Natural killer cell (primary cell): ENCODE measurements at regions not wholly inside any gene's neighbourhood (a gene's known extent, or its start where the extent isn't known, plus 50 kb on each side); places are given as distances from the start of the nearest gene placed in this dataset.

Source experiments
- ATAC-seq, 3 donors: fragments of 150-1000 bp in 2 of 3; fragments of 200-7000 bp in 1 of 3; cut with Tn5 transposase; 1 replicate in 1 of 3; 2 replicates in 2 of 3; pipeline ENCODE4 v1.10.0; 2021; ENCODE audit warnings: mild to moderate bottlenecking in 2 of 3, moderate library complexity in 2 of 3
- DNase-seq, 2 donors: peaks; one replicate each; pipeline versions ENCODE4 v3.0.0 to v3.0.0-alpha.2; 2013 to 2021; ENCODE audit warnings: mixed read lengths in 1 of 2
- H3K27ac ChIP-seq: one replicate; pipeline ENCODE4 v1.5.1; 2013; ENCODE audit warnings: mild to moderate bottlenecking, low read length
- H3K27me3 ChIP-seq: one replicate; pipeline ENCODE4 v1.6.1; 2013; ENCODE audit warnings: low read length; ENCODE audit not compliant: control insufficient read depth, insufficient read depth
- H3K36me3 ChIP-seq: one replicate; pipeline ENCODE4 v1.6.1; 2013; ENCODE audit warnings: low read length; ENCODE audit not compliant: control insufficient read depth, insufficient read depth
- H3K4me1 ChIP-seq: one replicate; pipeline ENCODE4 v1.6.1; 2013; ENCODE audit warnings: low read length; ENCODE audit not compliant: control insufficient read depth, insufficient read depth
- H3K4me3 ChIP-seq: one replicate; pipeline ENCODE4 v1.5.1; 2013; ENCODE audit warnings: low read length
- H3K9me3 ChIP-seq: one replicate; pipeline ENCODE4 v1.6.1; 2013; ENCODE audit warnings: low read length; ENCODE audit not compliant: control insufficient read depth, insufficient read depth
- H3K27ac Mint-ChIP-seq, 2 donors: one replicate each; pipeline ENCODE4 v1.8.0; 2022; ENCODE audit warnings: mild to moderate bottlenecking in 2 of 2, mixed read lengths in 2 of 2, moderate library complexity in 1 of 2
- H3K27me3 Mint-ChIP-seq, 2 donors: one replicate each; pipeline ENCODE4 v1.8.0; 2022; ENCODE audit warnings: low read depth in 2 of 2, mixed read lengths in 2 of 2
- H3K36me3 Mint-ChIP-seq: one replicate; pipeline ENCODE4 v1.8.0; 2022; ENCODE audit warnings: mixed read lengths
- H3K4me1 Mint-ChIP-seq, 2 donors: one replicate each; pipeline ENCODE4 v1.8.0; 2022; ENCODE audit warnings: mixed read lengths in 2 of 2
- H3K4me3 Mint-ChIP-seq: one replicate; pipeline ENCODE4 v1.8.0; 2022; ENCODE audit warnings: mild to moderate bottlenecking, moderate library complexity, mixed read lengths
- H3K9me3 Mint-ChIP-seq, 2 donors: one replicate each; pipeline ENCODE4 v1.8.0; 2022; ENCODE audit warnings: mixed read lengths in 2 of 2
- whole genome bisulfite sequencing: methylation state at CpG from one replicate; pipeline ENCODE4 v1.1.7; 2013; ENCODE audit warnings: missing lambda C conversion rate; ENCODE audit not compliant: insufficient coverage; 5-methylcytosine and 5-hydroxymethylcytosine counted together
- intact Hi-C: fragments of 100-400 bp; cut with micrococcal nuclease; formaldehyde crosslinking; loops from one replicate; pipeline ENCODE4 v1.14.2; 2022
- TF ChIP-seq, protein P1 (sequence below): fragments of 200-600 bp; IDR thresholded peaks from one replicate; pipeline ENCODE4 v1.8.0; 2022; ENCODE audit warnings: antibody characterized with exemption

DNA sequence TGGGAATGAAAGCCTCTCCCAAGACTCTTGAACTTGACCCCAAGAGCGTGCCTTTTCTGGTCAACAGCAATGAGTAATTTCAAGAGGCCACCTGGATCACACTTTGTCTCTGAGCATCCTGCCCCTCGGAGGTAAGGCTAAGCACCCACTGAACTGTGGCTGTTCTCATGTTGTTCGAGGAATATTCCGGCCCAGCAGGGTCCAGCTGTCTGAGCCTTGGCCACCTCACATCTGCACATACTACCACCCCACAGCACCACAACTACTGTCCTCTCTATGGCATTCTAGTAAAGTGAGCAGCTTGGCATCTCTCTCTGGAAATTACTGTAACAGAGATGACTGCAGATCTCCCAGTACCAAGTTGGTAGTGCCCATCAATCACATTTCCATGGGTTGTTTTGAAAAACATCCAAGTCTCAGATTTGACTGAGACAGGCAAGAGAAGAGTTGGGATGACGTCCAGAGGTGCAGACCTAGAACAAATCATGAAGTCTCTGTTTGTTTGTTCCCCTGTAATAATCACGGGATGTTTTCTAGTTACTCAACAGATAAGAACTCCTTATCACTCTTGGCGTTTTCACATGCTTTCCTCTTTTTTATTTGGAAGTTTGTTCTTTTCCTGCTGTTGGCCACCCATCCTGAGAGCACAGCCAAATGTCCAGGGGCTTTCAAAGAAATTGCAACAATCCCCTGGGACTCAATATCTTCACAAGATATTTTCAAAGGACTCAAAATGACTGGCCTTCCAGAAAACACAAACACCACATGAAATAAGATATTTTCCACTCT lies 336.0 kb upstream of the TNP1 start:
- no peaks in the 10 kb centered on the region for H3K4me1 ChIP-seq
- no peak overlapping the region for H3K4me3 ChIP-seq
- no peaks in the 10 kb centered on the region for H3K9me3 ChIP-seq
- Mint-ChIP-seq H3K4me3 (no peak overlapping the region), H3K36me3 (peaks cover 4% of the 10 kb centered on the region), H3K4me1 (no peaks in the 10 kb centered on the region), H3K9me3 (peaks cover 3 to 4% of the 10 kb centered on the region in 2 donors), H3K27me3 (peaks cover 14 to 43% of the 10 kb centered on the region in 2 donors), H3K27ac (no peak overlapping the region)
- no peaks in the 10 kb centered on the region for H3K27me3 ChIP-seq
- WGBS = 79% methylated on average over 7 of the region's 7 CpGs
- TF ChIP-seq, protein P1, sequence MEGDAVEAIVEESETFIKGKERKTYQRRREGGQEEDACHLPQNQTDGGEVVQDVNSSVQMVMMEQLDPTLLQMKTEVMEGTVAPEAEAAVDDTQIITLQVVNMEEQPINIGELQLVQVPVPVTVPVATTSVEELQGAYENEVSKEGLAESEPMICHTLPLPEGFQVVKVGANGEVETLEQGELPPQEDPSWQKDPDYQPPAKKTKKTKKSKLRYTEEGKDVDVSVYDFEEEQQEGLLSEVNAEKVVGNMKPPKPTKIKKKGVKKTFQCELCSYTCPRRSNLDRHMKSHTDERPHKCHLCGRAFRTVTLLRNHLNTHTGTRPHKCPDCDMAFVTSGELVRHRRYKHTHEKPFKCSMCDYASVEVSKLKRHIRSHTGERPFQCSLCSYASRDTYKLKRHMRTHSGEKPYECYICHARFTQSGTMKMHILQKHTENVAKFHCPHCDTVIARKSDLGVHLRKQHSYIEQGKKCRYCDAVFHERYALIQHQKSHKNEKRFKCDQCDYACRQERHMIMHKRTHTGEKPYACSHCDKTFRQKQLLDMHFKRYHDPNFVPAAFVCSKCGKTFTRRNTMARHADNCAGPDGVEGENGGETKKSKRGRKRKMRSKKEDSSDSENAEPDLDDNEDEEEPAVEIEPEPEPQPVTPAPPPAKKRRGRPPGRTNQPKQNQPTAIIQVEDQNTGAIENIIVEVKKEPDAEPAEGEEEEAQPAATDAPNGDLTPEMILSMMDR = no peak
- intact Hi-C loops = no loop called here
- H3K27ac ChIP-seq = no peak overlapping the region
- DNase-seq (no peak), ATAC-seq (no peak)
- H3K36me3 ChIP-seq = no peaks in the 10 kb centered on the region

DNA sequence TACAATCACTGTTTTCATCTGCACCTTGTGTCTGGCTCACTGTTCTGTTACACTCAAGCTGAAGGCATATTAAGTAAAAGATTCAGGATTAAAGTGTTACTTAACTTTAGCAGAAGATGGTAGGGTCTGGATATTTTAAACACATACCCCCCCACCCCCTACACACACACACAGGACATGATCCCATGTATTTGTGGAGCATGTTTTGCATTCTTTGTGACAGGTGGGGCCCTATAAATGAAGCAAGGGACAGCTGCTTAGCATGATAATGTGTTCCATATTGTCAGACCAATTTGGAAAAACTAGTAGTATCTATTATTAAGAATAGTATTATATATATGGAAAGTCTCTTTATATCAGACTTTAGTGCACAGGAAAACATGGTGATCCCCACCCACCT lies 335.2 kb upstream of the TNP1 start:
- ATAC-seq (no peak), DNase-seq (no peak)
- H3K36me3 ChIP-seq = no peaks in the 10 kb centered on the region
- H3K4me3 ChIP-seq = no peak overlapping the region
- H3K27ac ChIP-seq = no peak overlapping the region
- Mint-ChIP-seq H3K27me3 (peaks cover 14 to 39% of the 10 kb centered on the region in 2 donors), H3K4me1 (no peaks in the 10 kb centered on the region), H3K36me3 (peaks cover 4% of the 10 kb centered on the region), H3K9me3 (peaks cover 3 to 4% of the 10 kb centered on the region in 2 donors), H3K27ac (no peak overlapping the region), H3K4me3 (no peak overlapping the region)
- no peaks in the 10 kb centered on the region for H3K9me3 ChIP-seq
- no peaks in the 10 kb centered on the region for H3K27me3 ChIP-seq
- TF ChIP-seq, protein P1 = no peak
- H3K4me1 ChIP-seq = no peaks in the 10 kb centered on the region
- intact Hi-C loops = no loop called here

DNA sequence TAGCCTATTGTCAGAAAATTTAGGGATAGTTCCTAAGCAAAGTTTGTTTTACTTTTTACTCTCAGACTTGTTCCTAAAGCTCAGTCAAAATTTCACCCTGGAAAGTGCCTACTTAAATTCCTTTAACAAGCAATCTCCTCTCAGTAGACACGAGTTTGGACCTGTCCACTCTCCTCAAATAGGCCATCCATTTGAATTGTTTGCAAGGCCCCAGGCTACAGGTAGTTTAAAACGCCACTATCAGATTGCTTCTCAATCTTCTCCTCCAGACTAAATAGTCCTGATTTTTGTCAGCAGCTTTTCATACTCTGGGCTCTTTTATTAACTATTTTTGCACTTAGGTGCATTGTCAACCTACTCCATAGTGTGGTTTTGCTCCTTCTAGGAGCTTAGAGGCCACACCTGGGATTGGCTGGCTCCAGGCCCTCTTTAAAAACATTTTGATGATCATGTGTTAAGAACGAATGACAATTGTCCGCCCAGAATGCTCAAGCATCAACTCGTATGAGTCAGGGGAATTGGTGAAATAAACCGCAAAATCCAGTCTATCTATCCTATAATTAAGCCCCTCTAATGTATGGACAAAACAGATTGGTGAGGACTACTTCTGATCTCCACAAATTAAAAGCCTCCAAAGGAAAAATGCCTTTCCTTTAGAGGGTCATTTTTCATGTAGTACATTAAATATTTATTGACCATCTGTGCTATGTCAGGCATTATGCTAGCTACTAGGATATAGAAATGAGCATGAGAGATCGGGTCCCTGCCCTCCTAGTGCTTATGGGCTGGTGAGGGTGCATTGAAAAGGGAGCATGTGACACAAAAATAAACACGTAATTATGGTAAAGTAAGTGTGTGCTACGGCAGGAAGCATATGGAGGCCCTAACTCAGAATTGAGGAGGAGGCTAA lies 333.8 kb upstream of the TNP1 start:
- H3K36me3 ChIP-seq = no peaks in the 10 kb centered on the region
- Mint-ChIP-seq H3K9me3 (peaks cover 3 to 4% of the 10 kb centered on the region in 2 donors), H3K4me3 (no peak overlapping the region), H3K36me3 (no peaks in the 10 kb centered on the region), H3K4me1 (no peaks in the 10 kb centered on the region), H3K27me3 (peaks cover 12 to 26% of the 10 kb centered on the region in 2 donors), H3K27ac (no peak overlapping the region)
- intact Hi-C loops = no loop called here
- no peak overlapping the region for H3K4me3 ChIP-seq
- H3K9me3 ChIP-seq = no peaks in the 10 kb centered on the region
- no peaks in the 10 kb centered on the region for H3K4me1 ChIP-seq
- WGBS = 90% methylated on average over 9 of the region's 9 CpGs
- no peaks in the 10 kb centered on the region for H3K27me3 ChIP-seq
- no peak overlapping the region for H3K27ac ChIP-seq
- DNase-seq (no peak), ATAC-seq (no peak)
- TF ChIP-seq, protein P1 = no peak
